B cell (primary cell): ENCODE measurements at regions not wholly inside any gene's neighbourhood (a gene's known extent, or its start where the extent isn't known, plus 50 kb on each side); places are given as distances from the start of the nearest gene placed in this dataset.

Experiments
- ATAC-seq: fragments of 200-7000 bp; cut with Tn5 transposase; one replicate; pipeline ENCODE4 v1.10.0; 2021; ENCODE audit warnings: low read depth, mild to moderate bottlenecking, moderate number of reproducible peaks, moderate library complexity
- CTCF ChIA-PET: fragments of 350-600 bp; sonication (Branson Sonifier 250); formaldehyde crosslinking; loops from one replicate; lab custom pipeline; 2021; ENCODE audit warnings: antibody characterized with exemption, inconsistent platforms; lab: Charles Lee
- POLR2A ChIA-PET: fragments of 350-600 bp; sonication (Branson Sonifier 250); formaldehyde crosslinking; loops from one replicate; lab custom pipeline; 2021; ENCODE audit warnings: antibody characterized with exemption; lab: Charles Lee
- DNase-seq: peaks from one replicate; pipeline ENCODE4 v3.0.0; 2013
- H2AFZ ChIP-seq: 2 replicates; pipeline ENCODE4 v1.6.1; 2012; ENCODE audit warnings: mild to moderate bottlenecking, low read depth, low read length; ENCODE audit not compliant: insufficient read depth, poor library complexity, severe bottlenecking
- H3K27ac ChIP-seq, 2 donors: 1 replicate in 1 of 2; 2 replicates in 1 of 2; pipeline ENCODE4 v1.5.1; 2012 to 2013; ENCODE audit warnings: low read length in 2 of 2, mild to moderate bottlenecking in 2 of 2, moderate library complexity in 1 of 2
- H3K27me3 ChIP-seq, 4 experiments: fragments of 200-600 bp in 1 of 4; sonication (generic) in 1 of 4; replicated peaks in 1 of 4; 1 replicate in 2 of 4; 2 replicates in 2 of 4; pipeline versions ENCODE4 v1.6.1 to v1.7.0; 2013 to 2016; ENCODE audit warnings: low read length in 3 of 4, mild to moderate bottlenecking in 2 of 4, mixed read lengths in 1 of 4, moderate library complexity in 1 of 4; ENCODE audit not compliant: insufficient read depth in 4 of 4, control insufficient read depth in 3 of 4; ENCODE audit errors: control extremely low read depth in 1 of 4
- H3K36me3 ChIP-seq, 2 experiments: replicated peaks in 1 of 2; 1 replicate in 1 of 2; 2 replicates in 1 of 2; pipeline versions ENCODE4 v1.6.1 to v1.7.1; 2013; ENCODE audit warnings: low read length in 1 of 2; ENCODE audit not compliant: insufficient read depth in 2 of 2, control insufficient read depth in 1 of 2; ENCODE audit errors: control extremely low read depth in 1 of 2, extremely low read depth in 1 of 2
- H3K4me1 ChIP-seq, 2 donors: fragments of 200-600 bp in 1 of 2; sonication (generic) in 1 of 2; 1 replicate in 1 of 2; 2 replicates in 1 of 2; pipeline versions ENCODE4 v1.5.1 to v1.6.1; 2013 to 2017; ENCODE audit warnings: low read length in 2 of 2; ENCODE audit not compliant: control insufficient read depth in 2 of 2, insufficient read depth in 2 of 2
- H3K4me2 ChIP-seq: replicated peaks from 2 replicates; pipeline ENCODE3; 2012; ENCODE audit warnings: mild to moderate bottlenecking, low read depth, low read length; ENCODE audit not compliant: poor library complexity, severe bottlenecking
- H3K4me3 ChIP-seq, 5 experiments: fragments of 200-600 bp in 1 of 5; sonication (generic) in 1 of 5; 1 replicate in 3 of 5; 2 replicates in 2 of 5; pipeline versions ENCODE4 v1.5.1 to v1.7.0; 2011 to 2016; ENCODE audit warnings: low read length in 4 of 5, mild to moderate bottlenecking in 4 of 5, low read depth in 2 of 5, control low read depth in 1 of 5, moderate library complexity in 1 of 5; ENCODE audit not compliant: insufficient read depth in 1 of 5; ENCODE audit errors: control extremely low read depth in 1 of 5, extremely low read depth in 1 of 5
- H3K79me2 ChIP-seq: fragments of 200-600 bp; sonication (generic); one replicate; pipeline ENCODE4 v1.6.0; 2016; ENCODE audit warnings: low read length; ENCODE audit not compliant: control insufficient read depth, insufficient read depth
- H3K9ac ChIP-seq: fragments of 200-600 bp; sonication (generic); 2 replicates; pipeline ENCODE4 v1.6.1; 2017; ENCODE audit warnings: mild to moderate bottlenecking, low read length, moderate library complexity
- H3K9me3 ChIP-seq, 3 donors: one replicate each; pipeline versions ENCODE4 v1.6.1 to v1.7.1; 2013; ENCODE audit warnings: low read length in 2 of 3; ENCODE audit not compliant: control insufficient read depth in 2 of 3, insufficient read depth in 1 of 3; ENCODE audit errors: control extremely low read depth in 1 of 3
- H4K20me1 ChIP-seq: 2 replicates; pipeline ENCODE4 v1.6.0; 2012; ENCODE audit warnings: mild to moderate bottlenecking, low read length; ENCODE audit not compliant: insufficient read depth, control insufficient read depth, poor library complexity, severe bottlenecking
- H3K27ac Mint-ChIP-seq: one replicate; pipeline ENCODE4 v1.8.0; 2021; ENCODE audit warnings: mixed read lengths
- H3K27me3 Mint-ChIP-seq: one replicate; pipeline ENCODE4 v1.8.0; 2021; ENCODE audit warnings: mixed read lengths
- H3K4me1 Mint-ChIP-seq: one replicate; pipeline ENCODE4 v1.8.0; 2021; ENCODE audit warnings: mixed read lengths
- H3K4me3 Mint-ChIP-seq: one replicate; pipeline ENCODE4 v1.8.0; 2021; ENCODE audit warnings: mixed read lengths
- H3K9me3 Mint-ChIP-seq: one replicate; pipeline ENCODE4 v1.8.0; 2022; ENCODE audit warnings: mixed read lengths; ENCODE audit not compliant: insufficient read depth
- EZH2 ChIP-seq: IDR thresholded peaks from 2 replicates; pipeline ENCODE4 v1.6.1; 2012; ENCODE audit warnings: borderline replicate concordance, low read depth, mild to moderate bottlenecking, moderate library complexity, low read length; ENCODE audit not compliant: insufficient read depth, poor library complexity, severe bottlenecking
- WGBS: methylation state at CpG from one replicate; pipeline ENCODE4 v1.1.5; 2013; ENCODE audit warnings: missing lambda C conversion rate; ENCODE audit not compliant: insufficient coverage; 5-methylcytosine and 5-hydroxymethylcytosine counted together
- intact Hi-C: fragments of 100-400 bp; cut with micrococcal nuclease; formaldehyde crosslinking; loops from one replicate; pipeline ENCODE4 v1.10.0; 2022
- TF ChIP-seq, protein P1 (sequence below): fragments of 200-600 bp; IDR thresholded peaks from one replicate; pipeline ENCODE4 v1.8.0; 2022; ENCODE audit warnings: antibody characterized with exemption, mild to moderate bottlenecking

DNA sequence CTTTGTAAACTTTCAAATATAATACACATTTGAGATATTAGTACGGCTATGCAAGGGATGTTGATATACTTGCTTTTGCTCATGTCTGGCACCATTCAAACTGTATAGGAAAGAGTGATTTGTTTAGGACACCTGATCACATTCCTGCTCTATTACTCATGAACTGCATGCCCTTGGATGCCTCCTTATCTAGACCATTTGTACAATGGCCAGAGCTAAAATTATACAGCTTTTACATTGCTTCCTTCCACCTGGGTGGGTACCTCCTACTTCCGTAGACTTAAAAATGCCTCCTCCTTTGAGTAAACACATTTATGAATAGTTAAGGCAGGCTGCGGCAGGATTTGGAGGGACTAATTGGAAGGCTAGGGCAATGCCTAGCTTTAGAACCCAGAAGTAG lies 85.4 kb upstream of the PBX1 start:
- no peak for DNase-seq
- no peak overlapping the region for H3K9ac ChIP-seq
- no peak for ATAC-seq
- no peaks in the 10 kb centered on the region for H3K4me1 ChIP-seq
- no peaks in the 10 kb centered on the region for H3K9me3 ChIP-seq
- Mint-ChIP-seq H3K9me3 (no peaks in the 10 kb centered on the region), H3K4me3 (no peak overlapping the region), H3K4me1 (no peaks in the 10 kb centered on the region), H3K27me3 (no peaks in the 10 kb centered on the region), H3K27ac (no peak overlapping the region)
- H4K20me1 ChIP-seq: no peaks in the 10 kb centered on the region
- no peaks in the 10 kb centered on the region for H3K36me3 ChIP-seq
- H3K27me3 ChIP-seq: no peaks in the 10 kb centered on the region
- no peak overlapping the region for H3K4me2 ChIP-seq
- no peak for TF ChIP-seq EZH2
- TF ChIP-seq, protein P1, sequence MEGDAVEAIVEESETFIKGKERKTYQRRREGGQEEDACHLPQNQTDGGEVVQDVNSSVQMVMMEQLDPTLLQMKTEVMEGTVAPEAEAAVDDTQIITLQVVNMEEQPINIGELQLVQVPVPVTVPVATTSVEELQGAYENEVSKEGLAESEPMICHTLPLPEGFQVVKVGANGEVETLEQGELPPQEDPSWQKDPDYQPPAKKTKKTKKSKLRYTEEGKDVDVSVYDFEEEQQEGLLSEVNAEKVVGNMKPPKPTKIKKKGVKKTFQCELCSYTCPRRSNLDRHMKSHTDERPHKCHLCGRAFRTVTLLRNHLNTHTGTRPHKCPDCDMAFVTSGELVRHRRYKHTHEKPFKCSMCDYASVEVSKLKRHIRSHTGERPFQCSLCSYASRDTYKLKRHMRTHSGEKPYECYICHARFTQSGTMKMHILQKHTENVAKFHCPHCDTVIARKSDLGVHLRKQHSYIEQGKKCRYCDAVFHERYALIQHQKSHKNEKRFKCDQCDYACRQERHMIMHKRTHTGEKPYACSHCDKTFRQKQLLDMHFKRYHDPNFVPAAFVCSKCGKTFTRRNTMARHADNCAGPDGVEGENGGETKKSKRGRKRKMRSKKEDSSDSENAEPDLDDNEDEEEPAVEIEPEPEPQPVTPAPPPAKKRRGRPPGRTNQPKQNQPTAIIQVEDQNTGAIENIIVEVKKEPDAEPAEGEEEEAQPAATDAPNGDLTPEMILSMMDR: no peak
- ChIA-PET POLR2A (no interaction called here), CTCF (no interaction called here)
- no peak overlapping the region for H3K4me3 ChIP-seq
- H3K79me2 ChIP-seq: no peaks in the 10 kb centered on the region
- H2AFZ ChIP-seq: no peak overlapping the region
- intact Hi-C loops: no loop called here
- no CpG with 5 or more reads among the region's 3 CpGs for WGBS
- H3K27ac ChIP-seq: no peak overlapping the region

DNA sequence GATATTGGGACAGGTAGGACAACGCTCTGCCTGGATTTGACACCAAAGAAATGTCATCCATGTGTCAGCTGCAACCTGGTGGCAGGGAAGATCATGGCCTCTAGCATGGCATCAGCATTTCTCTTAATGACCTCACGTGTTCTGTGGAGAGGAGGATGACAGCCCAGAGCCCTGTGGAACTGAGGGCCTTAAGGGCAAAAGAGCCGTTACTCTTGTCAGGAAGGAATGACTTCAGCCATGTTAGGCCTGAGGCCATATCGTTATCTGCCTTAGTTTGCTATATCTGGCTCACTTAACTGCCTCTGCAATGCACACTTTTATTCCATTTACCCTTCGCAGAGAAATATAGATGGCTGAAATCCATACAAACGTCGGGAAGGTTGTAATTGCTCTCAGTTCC lies 83.2 kb upstream of the PBX1 start:
- 85% methylated on average over 4 of the region's 7 CpGs for WGBS
- H3K36me3 ChIP-seq: no peaks in the 10 kb centered on the region

More for the DNA sequence above, 83.2 kb upstream of the PBX1 start:
- H3K4me3 Mint-ChIP-seq: no peak overlapping the region
- no peak overlapping the region for H3K4me2 ChIP-seq
- no peaks in the 10 kb centered on the region for H4K20me1 ChIP-seq
- no peaks in the 10 kb centered on the region for H3K9me3 ChIP-seq
- H3K27ac ChIP-seq: no peak overlapping the region
- POLR2A ChIA-PET: no interaction called here
- no peak overlapping the region for H3K9ac ChIP-seq
- no peak overlapping the region for H3K27ac Mint-ChIP-seq
- no peaks in the 10 kb centered on the region for H3K4me1 Mint-ChIP-seq
- no peak overlapping the region for H2AFZ ChIP-seq
- ATAC-seq (no peak), DNase-seq (no peak)
- H3K27me3 Mint-ChIP-seq: no peaks in the 10 kb centered on the region
- H3K4me1 ChIP-seq: no peaks in the 10 kb centered on the region
- intact Hi-C loops: no loop called here
- CTCF ChIA-PET: no interaction called here
- H3K79me2 ChIP-seq: no peaks in the 10 kb centered on the region
- no peaks in the 10 kb centered on the region for H3K27me3 ChIP-seq
- no peak for TF ChIP-seq EZH2
- TF ChIP-seq, protein P1: no peak
- no peaks in the 10 kb centered on the region for H3K9me3 Mint-ChIP-seq
- no peak overlapping the region for H3K4me3 ChIP-seq
